ENCODE measurements at regions not wholly inside any gene's neighbourhood (a gene's known extent, or its start where the extent isn't known, plus 50 kb on each side); places are given as distances from the start of the nearest gene placed in this dataset.
A peak's percentile ranks its signal among the peaks of the same experiment; 100 is the strongest.

GRCh38 chr11:119899997-119900396 lies 171.0 kb upstream of the NECTIN1 start:
- no peak for DNase-seq (ENCODE audit: low spot score)
- intact Hi-C loops (cut with DNase I): no loop called here

- intact Hi-C loops (cut with DNase I): no loop called here
- DNase-seq (ENCODE audit: low spot score): no peak
Observed at GRCh38 chr11:119897576-119897975, 168.6 kb upstream of the NECTIN1 start.

- intact Hi-C loops (cut with DNase I): no loop called here
- no peak for DNase-seq (ENCODE audit: low spot score)
Observed at GRCh38 chr11:119897046-119897440, 168.0 kb upstream of the NECTIN1 start.

GRCh38 chr11:119896387-119897045 lies 167.5 kb upstream of the NECTIN1 start:
- intact Hi-C loops (cut with DNase I): no loop called here
- DNase-seq (ENCODE audit: low spot score): no peak

GRCh38 chr11:119895981-119896380 lies 167.0 kb upstream of the NECTIN1 start:
- no peak for DNase-seq (ENCODE audit: low spot score)
- intact Hi-C loops (cut with DNase I): no loop called here

- intact Hi-C loops (cut with DNase I): no loop called here
- DNase-seq (ENCODE audit: low spot score): no peak
Observed at GRCh38 chr11:119894916-119895315, 165.9 kb upstream of the NECTIN1 start.

- no peak for DNase-seq (ENCODE audit: low spot score)
- intact Hi-C loops (cut with DNase I): no loop called here
Observed at GRCh38 chr11:119892311-119892808, 163.4 kb upstream of the NECTIN1 start.

GRCh38 chr11:119891055-119891768 lies 162.2 kb upstream of the NECTIN1 start:
- DNase-seq (ENCODE audit: low spot score): peak; percentile 81
- intact Hi-C loops (cut with DNase I): loop anchor here (1.0 kb wide), 1 partner anchor 112 kb away; no protein-coding TSS in a partner anchor

GRCh38 chr11:119890466-119890865 lies 161.5 kb upstream of the NECTIN1 start:
- DNase-seq (ENCODE audit: low spot score): no peak
- intact Hi-C loops (cut with DNase I): no loop called here

- no peak for DNase-seq (ENCODE audit: low spot score)
- intact Hi-C loops (cut with DNase I): no loop called here
Observed at GRCh38 chr11:119889728-119890280, 160.8 kb upstream of the NECTIN1 start.

GRCh38 chr11:119889111-119889510 lies 160.1 kb upstream of the NECTIN1 start:
- intact Hi-C loops (cut with DNase I): no loop called here
- no peak for DNase-seq (ENCODE audit: low spot score)

GRCh38 chr11:119888119-119888518 lies 159.1 kb upstream of the NECTIN1 start:
- intact Hi-C loops (cut with DNase I): no loop called here

GRCh38 chr11:119886667-119887230 lies 157.7 kb upstream of the NECTIN1 start:
- intact Hi-C loops (cut with DNase I): no loop called here
- DNase-seq (ENCODE audit: low spot score): no peak

More at GRCh38 chr11:119888119-119888518, 159.1 kb upstream of the NECTIN1 start:
- DNase-seq (ENCODE audit: low spot score): no peak

GRCh38 chr11:119885861-119886567 lies 157.0 kb upstream of the NECTIN1 start:
- intact Hi-C loops (cut with DNase I): no loop called here
- DNase-seq (ENCODE audit: low spot score): no peak

- no peak for DNase-seq (ENCODE audit: low spot score)
- intact Hi-C loops (cut with DNase I): no loop called here
Observed at GRCh38 chr11:119885067-119885466, 156.1 kb upstream of the NECTIN1 start.

GRCh38 chr11:119882316-119882715 lies 153.3 kb upstream of the NECTIN1 start:
- DNase-seq (ENCODE audit: low spot score): no peak
- intact Hi-C loops (cut with DNase I): no loop called here

GRCh38 chr11:119880873-119881272 lies 151.9 kb upstream of the NECTIN1 start:
- intact Hi-C loops (cut with DNase I): no loop called here
- no peak for DNase-seq (ENCODE audit: low spot score)

GRCh38 chr11:119880143-119880542 lies 151.1 kb upstream of the NECTIN1 start:
- intact Hi-C loops (cut with DNase I): no loop called here

GRCh38 chr11:119878990-119879389 lies 150.0 kb upstream of the NECTIN1 start:
- DNase-seq (ENCODE audit: low spot score): no peak
- intact Hi-C loops (cut with DNase I): no loop called here

More at GRCh38 chr11:119880143-119880542, 151.1 kb upstream of the NECTIN1 start:
- no peak for DNase-seq (ENCODE audit: low spot score)

GRCh38 chr11:119876841-119877240 lies 147.8 kb upstream of the NECTIN1 start:
- intact Hi-C loops (cut with DNase I): no loop called here
- DNase-seq (ENCODE audit: low spot score): no peak
